Naive thymus-derived CD4-positive, alpha-beta T cell (primary cell): ENCODE measurements at regions not wholly inside any gene's neighbourhood (a gene's known extent, or its start where the extent isn't known, plus 50 kb on each side); places are given as distances from the start of the nearest gene placed in this dataset.

Source experiments
- ATAC-seq: fragments of 150-1000 bp; cut with Tn5 transposase; 2 replicates; pipeline ENCODE4 v1.10.0; 2021; ENCODE audit warnings: mild to moderate bottlenecking, moderate library complexity
- CTCF ChIA-PET: fragments of 350-600 bp; sonication (Branson Sonifier 250); formaldehyde crosslinking; loops from one replicate; lab custom pipeline; 2021; ENCODE audit warnings: antibody characterized with exemption; lab: Charles Lee
- POLR2A ChIA-PET: fragments of 350-600 bp; sonication (Branson Sonifier 250); formaldehyde crosslinking; loops from one replicate; lab custom pipeline; 2021; ENCODE audit warnings: antibody characterized with exemption, inconsistent platforms; lab: Charles Lee
- DNase-seq, 9 donors: peaks; one replicate each; pipeline versions ENCODE4 v3.0.0 to v3.0.0-alpha.2; 2020 to 2022; ENCODE audit warnings: mixed read lengths in 1 of 9
- H3K27ac ChIP-seq: one replicate; pipeline ENCODE4 v1.7.0; 2013; ENCODE audit warnings: mild to moderate bottlenecking, low read depth, low read length, moderate library complexity
- H3K27me3 ChIP-seq, 2 donors: one replicate each; pipeline ENCODE4 v1.7.0; 2013; ENCODE audit warnings: low read length in 2 of 2, mild to moderate bottlenecking in 2 of 2, moderate library complexity in 2 of 2; ENCODE audit not compliant: control insufficient read depth in 2 of 2, insufficient read depth in 2 of 2
- H3K36me3 ChIP-seq, 3 experiments: 1 replicate in 2 of 3; 2 replicates in 1 of 3; pipeline ENCODE4 v1.7.0; 2013; ENCODE audit warnings: low read length in 3 of 3, mild to moderate bottlenecking in 3 of 3, moderate library complexity in 1 of 3; ENCODE audit not compliant: insufficient read depth in 3 of 3, control insufficient read depth in 2 of 3
- H3K4me1 ChIP-seq, 2 donors: one replicate each; pipeline ENCODE4 v1.7.0; 2013; ENCODE audit warnings: low read length in 2 of 2, mild to moderate bottlenecking in 2 of 2, moderate library complexity in 1 of 2; ENCODE audit not compliant: control insufficient read depth in 2 of 2, insufficient read depth in 2 of 2
- H3K4me3 ChIP-seq: 2 replicates; pipeline ENCODE4 v1.7.0; 2013; ENCODE audit warnings: mild to moderate bottlenecking, low read length
- H3K9me3 ChIP-seq, 3 experiments: 1 replicate in 2 of 3; 2 replicates in 1 of 3; pipeline ENCODE4 v1.7.0; 2013; ENCODE audit warnings: low read length in 3 of 3; ENCODE audit not compliant: control insufficient read depth in 2 of 3
- H3K27ac Mint-ChIP-seq, 9 donors: one replicate each; pipeline ENCODE4 v1.8.0; 2020 to 2022; ENCODE audit warnings: mixed read lengths in 9 of 9, mild to moderate bottlenecking in 8 of 9, moderate library complexity in 5 of 9, inconsistent platforms in 2 of 9
- H3K27me3 Mint-ChIP-seq, 5 donors: one replicate each; pipeline ENCODE4 v1.8.0; 2021 to 2022; ENCODE audit warnings: mixed read lengths in 5 of 5, mild to moderate bottlenecking in 1 of 5
- H3K36me3 Mint-ChIP-seq, 5 donors: one replicate each; pipeline ENCODE4 v1.8.0; 2020 to 2022; ENCODE audit warnings: mixed read lengths in 5 of 5, mild to moderate bottlenecking in 3 of 5, inconsistent platforms in 1 of 5
- H3K4me1 Mint-ChIP-seq, 7 donors: one replicate each; pipeline ENCODE4 v1.8.0; 2020 to 2022; ENCODE audit warnings: mixed read lengths in 7 of 7, mild to moderate bottlenecking in 3 of 7, inconsistent platforms in 1 of 7
- H3K4me3 Mint-ChIP-seq, 10 donors: one replicate each; pipeline ENCODE4 v1.8.0; 2020 to 2022; ENCODE audit warnings: mild to moderate bottlenecking in 10 of 10, mixed read lengths in 10 of 10, moderate library complexity in 6 of 10, inconsistent platforms in 2 of 10
- H3K9me3 Mint-ChIP-seq, 11 donors: one replicate each; pipeline ENCODE4 v1.8.0; 2020 to 2022; ENCODE audit warnings: mixed read lengths in 11 of 11, mild to moderate bottlenecking in 4 of 11, inconsistent platforms in 1 of 11, moderate library complexity in 1 of 11
- intact Hi-C, 2 donors: fragments of 100-400 bp; cut with micrococcal nuclease; formaldehyde crosslinking; loops; one replicate each; pipeline ENCODE4 v1.15.1; 2023

DNA sequence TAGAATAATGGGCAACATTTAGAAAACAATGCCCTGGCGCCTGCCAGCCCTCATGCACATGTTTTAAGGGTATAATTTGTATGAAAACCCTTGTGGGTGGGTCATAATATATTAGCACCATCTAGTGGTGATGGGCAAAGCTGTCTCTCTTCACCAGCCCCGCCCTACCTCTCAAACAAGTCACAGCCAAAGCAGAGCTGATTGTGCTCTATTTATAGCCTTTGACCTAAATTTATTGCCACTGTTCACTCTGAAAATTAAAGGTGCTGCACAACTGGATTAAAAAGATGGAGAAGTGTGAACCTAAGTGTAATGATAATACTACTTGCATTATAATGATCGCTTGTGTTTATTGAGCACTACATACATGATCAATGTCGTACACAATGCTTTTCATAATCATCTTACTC, 131.9 kb upstream of the ANKH start:
- Mint-ChIP-seq H3K27ac (peak overlapping the region in 1 of 9 donors; percentile 33), H3K4me1 (peaks cover 0 to 20% (median 0%) of the 10 kb centered on the region in 7 donors), H3K4me3 (no peak overlapping the region), H3K36me3 (peaks cover 3 to 4% (median 4%) of the 10 kb centered on the region in 5 donors), H3K27me3 (peaks cover 0 to 38% (median 0%) of the 10 kb centered on the region in 5 donors), H3K9me3 (peaks cover 0 to 5% (median 2%) of the 10 kb centered on the region in 11 donors)
- Histone ChIP-seq H3K9me3 (no peaks in the 10 kb centered on the region), H3K4me3 (no peak overlapping the region), H3K27ac (no peak overlapping the region), H3K27me3 (peaks cover 0 to 3% of the 10 kb centered on the region in 2 donors), H3K36me3 (no peaks in the 10 kb centered on the region), H3K4me1 (no peaks in the 10 kb centered on the region)
- peak; percentile 96 for ATAC-seq
- intact Hi-C loops = loop anchor here (1.0 to 5.0 kb wide), 9 partner anchors 11 to 636 kb away; no protein-coding TSS in a partner anchor
- peak; percentile 10 to 77 (median 69) for DNase-seq
- ChIA-PET POLR2A (interaction anchor here (0.6 to 1.2 kb wide), 2 partner anchors 40 to 48 kb away, joined by 3 to 6 read pairs; no protein-coding TSS in a partner anchor), CTCF (interaction anchor here (0.6 to 5.3 kb wide), 29 partner anchors 8 to 605 kb away, joined by 3 to 36 read pairs (median 5); no protein-coding TSS in a partner anchor)

DNA sequence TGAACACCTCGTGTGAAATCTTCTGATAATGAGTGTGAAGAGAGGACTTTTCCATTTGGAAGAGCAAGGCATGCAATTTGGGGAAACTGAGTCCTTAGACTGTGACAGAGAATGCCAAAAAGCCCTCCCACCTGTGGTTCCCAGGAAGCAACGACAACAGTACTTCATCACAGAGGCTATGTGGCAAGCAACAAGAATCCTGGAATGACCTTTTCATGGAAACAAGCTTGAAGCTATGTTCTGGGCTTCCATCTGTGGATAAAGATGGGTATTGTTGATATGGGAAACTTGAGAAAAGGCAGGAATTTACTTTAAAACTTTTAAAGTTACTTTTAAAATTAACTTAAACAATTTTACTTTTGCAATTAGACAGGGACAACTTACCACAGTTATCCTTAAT, 131.2 kb upstream of the ANKH start:
- CTCF ChIA-PET = interaction anchor here (0.6 to 5.3 kb wide), 22 partner anchors 8 to 603 kb away, joined by 3 to 36 read pairs (median 4); no protein-coding TSS in a partner anchor
- H3K27me3 Mint-ChIP-seq = peaks cover 0 to 40% (median 0%) of the 10 kb centered on the region in 5 donors
- H3K4me1 ChIP-seq = no peaks in the 10 kb centered on the region
- peaks cover 0 to 22% (median 0%) of the 10 kb centered on the region in 7 donors for H3K4me1 Mint-ChIP-seq
- H3K9me3 Mint-ChIP-seq = peaks cover 3 to 12% (median 7%) of the 10 kb centered on the region in 11 donors
- intact Hi-C loops = loop anchor here (1.0 to 5.0 kb wide), 9 partner anchors 10 to 635 kb away; no protein-coding TSS in a partner anchor
- DNase-seq = no peak
- H3K36me3 Mint-ChIP-seq = peaks cover 4 to 9% (median 6%) of the 10 kb centered on the region in 5 donors
- POLR2A ChIA-PET = interaction anchor here (1.2 kb wide), 2 partner anchors 10 to 47 kb away, joined by 4 to 6 read pairs; no protein-coding TSS in a partner anchor
- H3K4me3 ChIP-seq = no peak overlapping the region
- H3K36me3 ChIP-seq = no peaks in the 10 kb centered on the region
- peaks cover 0 to under 1% of the 10 kb centered on the region in 2 donors for H3K27me3 ChIP-seq
- no peaks in the 10 kb centered on the region for H3K9me3 ChIP-seq
- H3K4me3 Mint-ChIP-seq = no peak overlapping the region
- no peak overlapping the region for H3K27ac Mint-ChIP-seq
- no peak overlapping the region for H3K27ac ChIP-seq
- no peak for ATAC-seq

DNA sequence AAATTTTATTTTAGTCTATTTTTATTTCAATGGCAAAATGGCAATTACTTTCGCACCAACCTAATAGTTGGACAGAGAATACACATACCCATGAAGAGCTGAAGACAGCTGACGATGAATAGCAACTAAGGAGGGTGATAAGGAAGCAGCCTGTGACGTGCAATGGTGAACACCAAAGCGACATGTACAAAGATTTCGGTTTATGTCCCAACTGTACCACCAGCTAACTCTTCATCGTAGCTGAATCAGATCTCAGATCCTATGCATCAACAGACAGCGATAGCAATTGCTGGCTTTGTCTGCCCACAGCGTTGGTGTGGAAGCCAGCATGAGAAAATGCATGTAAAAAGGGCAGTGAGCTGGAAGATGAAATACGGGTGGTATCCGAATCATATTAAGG, 130.6 kb upstream of the ANKH start:
- peaks cover 0 to 22% (median 0%) of the 10 kb centered on the region in 7 donors for H3K4me1 Mint-ChIP-seq
- Histone ChIP-seq H3K27me3 (no peaks in the 10 kb centered on the region), H3K4me3 (no peak overlapping the region), H3K4me1 (no peaks in the 10 kb centered on the region), H3K27ac (no peak overlapping the region), H3K36me3 (no peaks in the 10 kb centered on the region), H3K9me3 (no peaks in the 10 kb centered on the region)
- ChIA-PET CTCF (interaction anchor here (0.7 to 5.3 kb wide), 13 partner anchors 9 to 638 kb away, joined by 3 to 36 read pairs (median 7); no protein-coding TSS in a partner anchor), POLR2A (interaction anchor here (1.2 kb wide), 1 partner anchor 9 kb away, joined by 4 read pairs; no protein-coding TSS in a partner anchor)
- DNase-seq = no peak
- peaks cover 4 to 9% (median 6%) of the 10 kb centered on the region in 5 donors for H3K36me3 Mint-ChIP-seq
- no peak overlapping the region for H3K27ac Mint-ChIP-seq
- H3K27me3 Mint-ChIP-seq = peaks cover 0 to 35% (median 0%) of the 10 kb centered on the region in 5 donors
- no peak for ATAC-seq
- intact Hi-C loops = loop anchor here in 1 of 2 donors (2.0 to 5.0 kb wide), 2 partner anchors 129 to 635 kb away; no protein-coding TSS in a partner anchor
- H3K4me3 Mint-ChIP-seq = no peak overlapping the region
- H3K9me3 Mint-ChIP-seq = peaks cover 3 to 16% (median 7%) of the 10 kb centered on the region in 11 donors

DNA sequence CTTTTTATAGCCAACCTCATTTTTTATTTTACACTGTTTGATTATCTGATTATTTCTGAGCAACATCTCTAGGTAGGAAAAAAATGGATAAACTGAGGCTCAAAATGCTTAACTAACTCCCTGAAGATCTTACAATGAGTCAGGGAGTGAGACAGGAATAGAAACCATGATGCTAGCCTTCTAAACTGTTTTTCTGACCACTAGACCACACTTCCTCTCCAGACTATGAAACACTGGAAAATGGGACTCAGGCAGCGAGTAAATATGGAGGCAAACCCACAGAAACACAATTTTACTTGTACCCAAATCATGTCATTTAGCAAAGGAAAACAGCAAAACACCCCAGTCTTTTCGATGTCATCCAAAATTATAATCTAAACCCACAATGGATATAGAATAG, 129.9 kb upstream of the ANKH start:
- Mint-ChIP-seq H3K36me3 (peaks cover 4 to 9% (median 6%) of the 10 kb centered on the region in 5 donors), H3K27me3 (peaks cover 0 to 35% (median 0%) of the 10 kb centered on the region in 5 donors), H3K9me3 (peaks cover 3 to 16% (median 7%) of the 10 kb centered on the region in 11 donors), H3K4me3 (no peak overlapping the region), H3K27ac (no peak overlapping the region), H3K4me1 (peaks cover 0 to 22% (median 0%) of the 10 kb centered on the region in 7 donors)
- ChIA-PET POLR2A (no interaction called here), CTCF (interaction anchor here (0.6 to 5.3 kb wide), 7 partner anchors 8 to 637 kb away, joined by 3 to 36 read pairs (median 6); no protein-coding TSS in a partner anchor)
- no peaks in the 10 kb centered on the region for H3K27me3 ChIP-seq
- no peaks in the 10 kb centered on the region for H3K9me3 ChIP-seq
- intact Hi-C loops = loop anchor here in 1 of 2 donors (5.0 kb wide), 1 partner anchor 634 kb away; no protein-coding TSS in a partner anchor
- no peak for ATAC-seq
- H3K4me3 ChIP-seq = no peak overlapping the region
- no peaks in the 10 kb centered on the region for H3K36me3 ChIP-seq
- H3K27ac ChIP-seq = no peak overlapping the region
- no peak for DNase-seq
- no peaks in the 10 kb centered on the region for H3K4me1 ChIP-seq

DNA sequence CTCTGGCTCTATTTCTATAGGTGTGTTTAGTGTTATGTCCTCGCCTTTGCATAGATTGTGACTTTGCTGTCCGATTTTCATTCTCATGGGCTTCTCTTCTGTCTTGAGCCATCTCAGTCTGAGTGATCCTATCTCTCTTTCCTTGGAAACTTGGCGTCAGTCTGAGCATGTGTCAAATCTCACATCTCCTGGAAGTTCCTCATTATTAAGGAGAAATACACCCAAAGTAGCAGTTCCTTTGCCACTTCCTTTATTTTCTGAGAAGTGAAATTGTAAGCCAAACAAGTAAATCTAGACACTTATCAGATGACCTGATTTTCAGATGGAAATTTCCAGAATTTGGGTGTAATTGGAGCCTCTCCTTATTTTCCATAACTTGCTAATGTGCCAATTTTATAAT, 126.9 kb upstream of the ANKH start:
- no peak overlapping the region for H3K4me3 Mint-ChIP-seq
- DNase-seq (no peak), ATAC-seq (peak; percentile 41)
- peaks cover 0 to 20% (median 0%) of the 10 kb centered on the region in 5 donors for H3K27me3 Mint-ChIP-seq
- Histone ChIP-seq H3K4me3 (no peak overlapping the region), H3K27ac (no peak overlapping the region), H3K4me1 (no peaks in the 10 kb centered on the region), H3K27me3 (no peaks in the 10 kb centered on the region), H3K9me3 (no peaks in the 10 kb centered on the region), H3K36me3 (no peaks in the 10 kb centered on the region)
- peaks cover 3 to 16% (median 7%) of the 10 kb centered on the region in 11 donors for H3K9me3 Mint-ChIP-seq
- peaks cover 4 to 9% (median 6%) of the 10 kb centered on the region in 5 donors for H3K36me3 Mint-ChIP-seq
- intact Hi-C loops = loop anchor here in 1 of 2 donors (10.0 kb wide), 2 partner anchors 404 to 854 kb away; partner anchors contain the start of gene TRIO
- ChIA-PET POLR2A (no interaction called here), CTCF (interaction anchor here (1.6 to 3.5 kb wide), 2 partner anchors 42 to 272 kb away, joined by 3 to 12 read pairs; no protein-coding TSS in a partner anchor)
- H3K27ac Mint-ChIP-seq = no peak overlapping the region
- peaks cover 0 to 20% (median 5%) of the 10 kb centered on the region in 7 donors for H3K4me1 Mint-ChIP-seq

DNA sequence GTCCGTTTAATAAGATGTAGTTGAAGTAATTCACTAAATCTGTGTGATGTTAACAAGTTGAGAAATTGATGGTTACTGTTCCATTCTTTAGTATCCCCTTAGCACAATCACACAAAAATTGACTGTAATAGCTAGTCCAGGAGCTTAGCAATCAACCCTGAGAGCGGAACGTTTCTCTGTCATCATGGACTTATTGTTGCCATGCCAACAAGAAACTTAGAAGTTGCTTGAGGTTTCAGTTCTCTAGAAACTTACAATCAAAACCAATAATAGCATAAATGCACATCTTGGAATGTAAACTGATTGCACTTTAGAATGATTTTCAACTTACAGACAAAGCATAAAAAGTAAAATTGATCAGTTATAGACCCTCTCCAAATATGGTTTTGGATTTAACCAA, 125.4 kb upstream of the ANKH start:
- peaks cover 5% of the 10 kb centered on the region in 2 donors for H3K4me1 ChIP-seq

More for the DNA sequence above, 125.4 kb upstream of the ANKH start:
- Histone ChIP-seq H3K9me3 (no peaks in the 10 kb centered on the region), H3K27ac (no peak overlapping the region), H3K27me3 (no peaks in the 10 kb centered on the region), H3K36me3 (no peaks in the 10 kb centered on the region), H3K4me3 (no peak overlapping the region)
- Mint-ChIP-seq H3K27ac (no peak overlapping the region), H3K36me3 (peaks cover 4 to 9% (median 6%) of the 10 kb centered on the region in 5 donors), H3K4me1 (peaks cover 6 to 33% (median 12%) of the 10 kb centered on the region in 7 donors), H3K9me3 (peaks cover 3 to 16% (median 7%) of the 10 kb centered on the region in 11 donors), H3K27me3 (peaks cover 0 to 18% (median 0%) of the 10 kb centered on the region in 5 donors), H3K4me3 (no peak overlapping the region)
- POLR2A ChIA-PET = interaction anchor here (0.8 kb wide), 1 partner anchor 11 kb away, joined by 3 read pairs; no protein-coding TSS in a partner anchor
- CTCF ChIA-PET = interaction anchor here (0.9 to 1.0 kb wide), 2 partner anchors 9 to 40 kb away, joined by 3 to 4 read pairs; no protein-coding TSS in a partner anchor
- intact Hi-C loops = loop anchor here in 1 of 2 donors (10.0 kb wide), 2 partner anchors 402 to 852 kb away; partner anchors contain the start of gene TRIO
- ATAC-seq = peak; percentile 29
- DNase-seq = no peak
